ENCODE measurements at regions not wholly inside any gene's neighbourhood (a gene's known extent, or its start where the extent isn't known, plus 50 kb on each side); places are given as distances from the start of the nearest gene placed in this dataset.

- TF ChIP-seq RERE (CRISPR knock-in tag; IDR thresholded peaks at IDR 0.05; ENCODE audit: low read depth) (no peak), ZNF101 (CRISPR knock-in tag; IDR thresholded peaks at IDR 0.05; ENCODE audit: borderline replicate concordance, low read depth) (no peak), ZNF891 (CRISPR knock-in tag; IDR thresholded peaks at IDR 0.05) (no peak)
- TF ChIP-seq, protein P1, sequence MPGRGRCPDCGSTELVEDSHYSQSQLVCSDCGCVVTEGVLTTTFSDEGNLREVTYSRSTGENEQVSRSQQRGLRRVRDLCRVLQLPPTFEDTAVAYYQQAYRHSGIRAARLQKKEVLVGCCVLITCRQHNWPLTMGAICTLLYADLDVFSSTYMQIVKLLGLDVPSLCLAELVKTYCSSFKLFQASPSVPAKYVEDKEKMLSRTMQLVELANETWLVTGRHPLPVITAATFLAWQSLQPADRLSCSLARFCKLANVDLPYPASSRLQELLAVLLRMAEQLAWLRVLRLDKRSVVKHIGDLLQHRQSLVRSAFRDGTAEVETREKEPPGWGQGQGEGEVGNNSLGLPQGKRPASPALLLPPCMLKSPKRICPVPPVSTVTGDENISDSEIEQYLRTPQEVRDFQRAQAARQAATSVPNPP (CRISPR knock-in tag; IDR thresholded peaks at IDR 0.05): no peak
- TF ChIP-seq, protein P2, sequence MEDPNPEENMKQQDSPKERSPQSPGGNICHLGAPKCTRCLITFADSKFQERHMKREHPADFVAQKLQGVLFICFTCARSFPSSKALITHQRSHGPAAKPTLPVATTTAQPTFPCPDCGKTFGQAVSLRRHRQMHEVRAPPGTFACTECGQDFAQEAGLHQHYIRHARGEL (CRISPR knock-in tag; IDR thresholded peaks at IDR 0.05): no peak
These were observed 232.7 kb upstream of the TNRC6C start (continued) for GRCh38 chr17:77725846-77726245.

- FAIRE-seq (no peak), DNase-seq (ENCODE audit: low spot score) (no peak), ATAC-seq (no peak)
- Histone ChIP-seq H2AFZ (ENCODE audit: low read length) (no peak overlapping the region), H3K36me3 (replicated peaks in 1 of 2; ENCODE audit: control insufficient read depth in 1 of 2, insufficient read depth in 2 of 2, low read length in 2 of 2) (no peaks in the 10 kb centered on the region), H3K9me3 (ENCODE audit: low read length) (no peaks in the 10 kb centered on the region), H3K79me2 (ENCODE audit: insufficient read depth, low read length) (no peaks in the 10 kb centered on the region), H3K27ac (ENCODE audit: extremely low read length, insufficient read depth, low read length) (no peak overlapping the region), H3K27me3 (ENCODE audit: control insufficient read depth in 1 of 2, insufficient read depth in 2 of 2, low read length in 2 of 2) (peaks cover 12 to 62% of the 10 kb centered on the region in 2 experiments; a peak in 4 of 5 replicates), H4K20me1 (ENCODE audit: insufficient read depth, low read length) (no peaks in the 10 kb centered on the region), H3K4me2 (ENCODE audit: low read depth, low read length) (no peak overlapping the region), H3K9ac (ENCODE audit: insufficient read depth, low read depth, low read length) (no peak overlapping the region), H3K4me1 (ENCODE audit: insufficient read depth, low read length) (peaks cover 17% of the 10 kb centered on the region), H3K4me3 (replicated peaks in 1 of 3; ENCODE audit: insufficient read depth in 1 of 3, low read depth in 2 of 3, low read length in 3 of 3) (no peak overlapping the region)
- ChIA-PET POLR2A (no interaction called here), CTCF (ENCODE audit: low intra/inter-chr PET ratio, low total read pairs) (no interaction called here)
- intact Hi-C loops (cut with micrococcal nuclease; ENCODE audit: unreplicated experiment): no loop called here
- in situ Hi-C loops (cut with HindIII; ENCODE audit: extremely low pct_ligation_motif_present, low pct_unique_long_range_greater_than_20kb): no loop called here
- BruUV-seq (replicated peaks): no TSS peak
- WGBS (ENCODE audit: low lambda C conversion rate): 13% methylated on average over 4 of the region's 4 CpGs
- TF ChIP-seq ZNF441 (CRISPR knock-in tag; IDR thresholded peaks at IDR 0.05; ENCODE audit: borderline replicate concordance): no peak
- TF ChIP-seq, protein P3, sequence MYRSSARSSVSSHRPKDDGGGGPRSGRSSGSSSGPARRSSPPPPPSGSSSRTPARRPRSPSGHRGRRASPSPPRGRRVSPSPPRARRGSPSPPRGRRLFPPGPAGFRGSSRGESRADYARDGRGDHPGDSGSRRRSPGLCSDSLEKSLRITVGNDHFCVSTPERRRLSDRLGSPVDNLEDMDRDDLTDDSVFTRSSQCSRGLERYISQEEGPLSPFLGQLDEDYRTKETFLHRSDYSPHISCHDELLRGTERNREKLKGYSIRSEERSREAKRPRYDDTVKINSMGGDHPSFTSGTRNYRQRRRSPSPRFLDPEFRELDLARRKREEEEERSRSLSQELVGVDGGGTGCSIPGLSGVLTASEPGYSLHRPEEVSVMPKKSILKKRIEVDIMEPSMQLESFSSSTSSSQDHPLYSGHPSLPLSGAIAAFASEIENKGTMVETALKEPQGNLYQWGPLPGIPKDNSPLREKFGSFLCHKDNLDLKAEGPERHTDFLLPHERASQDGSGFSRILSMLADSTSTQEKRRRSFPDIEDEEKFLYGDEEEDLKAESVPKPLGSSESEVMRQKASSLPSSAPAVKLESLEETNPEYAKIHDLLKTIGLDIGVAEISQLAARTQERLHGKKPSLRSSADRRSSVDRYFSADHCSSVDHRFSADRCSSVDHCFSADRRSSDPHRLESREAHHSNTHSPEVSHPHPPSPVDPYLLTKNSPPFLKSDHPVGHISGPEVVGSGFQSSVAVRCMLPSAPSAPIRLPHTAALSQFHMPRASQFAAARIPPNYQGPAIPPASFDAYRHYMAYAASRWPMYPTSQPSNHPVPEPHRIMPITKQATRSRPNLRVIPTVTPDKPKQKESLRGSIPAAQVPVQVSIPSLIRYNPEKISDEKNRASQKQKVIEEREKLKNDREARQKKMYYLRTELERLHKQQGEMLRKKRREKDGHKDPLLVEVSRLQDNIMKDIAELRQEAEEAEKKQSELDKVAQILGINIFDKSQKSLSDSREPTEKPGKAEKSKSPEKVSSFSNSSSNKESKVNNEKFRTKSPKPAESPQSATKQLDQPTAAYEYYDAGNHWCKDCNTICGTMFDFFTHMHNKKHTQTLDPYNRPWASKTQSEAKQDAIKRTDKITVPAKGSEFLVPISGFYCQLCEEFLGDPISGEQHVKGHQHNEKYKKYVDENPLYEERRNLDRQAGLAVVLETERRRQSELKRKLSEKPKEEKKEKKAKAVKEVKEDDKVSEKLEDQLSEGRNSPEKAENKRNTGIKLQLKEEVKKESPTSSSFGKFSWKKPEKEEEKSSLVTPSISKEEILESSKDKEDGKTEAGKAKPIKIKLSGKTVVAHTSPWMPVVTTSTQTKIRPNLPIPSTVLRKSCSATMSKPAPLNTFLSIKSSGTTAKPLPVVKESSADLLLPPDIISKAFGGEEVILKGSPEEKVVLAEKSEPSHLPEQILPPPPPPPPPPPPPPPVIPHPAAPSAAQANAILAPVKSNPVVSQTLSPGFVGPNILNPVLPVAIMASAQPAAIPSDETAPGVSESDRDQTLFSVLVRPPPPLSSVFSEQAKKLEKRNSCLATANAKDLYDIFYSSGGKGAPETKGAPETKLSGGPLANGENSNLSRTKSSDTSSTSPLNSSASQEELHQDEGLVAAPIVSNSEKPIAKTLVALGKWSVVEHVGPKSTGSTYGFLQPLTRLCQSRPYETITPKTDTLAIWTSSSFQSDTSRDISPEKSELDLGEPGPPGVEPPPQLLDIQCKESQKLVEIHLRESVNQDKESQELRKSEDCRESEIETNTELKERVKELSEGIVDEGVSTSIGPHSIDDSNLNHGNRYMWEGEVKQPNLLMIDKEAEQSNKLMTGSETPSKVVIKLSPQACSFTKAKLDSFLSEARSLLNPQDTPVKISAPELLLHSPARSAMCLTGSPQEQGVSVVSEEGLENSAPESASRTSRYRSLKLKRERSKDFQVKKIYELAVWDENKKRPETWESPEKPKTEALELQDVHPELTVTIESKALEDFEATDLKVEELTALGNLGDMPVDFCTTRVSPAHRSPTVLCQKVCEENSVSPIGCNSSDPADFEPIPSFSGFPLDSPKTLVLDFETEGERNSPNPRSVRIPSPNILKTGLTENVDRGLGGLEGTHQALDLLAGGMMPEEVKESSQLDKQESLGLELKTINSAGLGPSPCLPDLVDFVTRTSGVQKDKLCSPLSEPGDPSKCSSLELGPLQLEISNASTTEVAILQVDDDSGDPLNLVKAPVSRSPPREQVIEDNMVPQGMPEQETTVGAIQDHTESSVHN (CRISPR knock-in tag; IDR thresholded peaks at IDR 0.05): no peak
- no peak for TF ChIP-seq TOE1 (CRISPR knock-in tag; IDR thresholded peaks at IDR 0.05)
These were observed 231.9 kb upstream of the TNRC6C start for GRCh38 chr17:77726549-77727006.

All from HepG2 (cell line).